Brain microvascular endothelial cell (primary cell): ENCODE measurements at regions not wholly inside any gene's neighbourhood (a gene's known extent, or its start where the extent isn't known, plus 50 kb on each side); places are given as distances from the start of the nearest gene placed in this dataset.

Experiments
- DNase-seq: peaks from one replicate; pipeline ENCODE4 v3.0.0-alpha.2; 2020
- H3K27ac ChIP-seq: fragments of 250-450 bp; sonication (Bioruptor Pico); 2 replicates; pipeline ENCODE4 v1.5.1; 2020; ENCODE audit warnings: mild to moderate bottlenecking, moderate library complexity
- H3K27me3 ChIP-seq: fragments of 250-450 bp; sonication (Bioruptor Pico); replicated peaks from 2 replicates; pipeline ENCODE4 v1.5.1; 2020; ENCODE audit warnings: mild to moderate bottlenecking
- H3K36me3 ChIP-seq: fragments of 250-450 bp; sonication (Bioruptor Pico); replicated peaks from 2 replicates; pipeline ENCODE4 v1.5.1; 2020; ENCODE audit warnings: mild to moderate bottlenecking
- H3K4me3 ChIP-seq: 2 replicates; pipeline ENCODE4 v1.5.1; 2011; ENCODE audit warnings: low read depth, mild to moderate bottlenecking, control low read depth, low read length, moderate library complexity
- in situ Hi-C: cut with HindIII; loops from 2 replicates; pipeline ENCODE4 v1.10.0; 2017; ENCODE audit warnings: low sequenced_read_pairs, low pct_ligation_motif_present
- TF ChIP-seq, protein P1 (sequence below): IDR thresholded peaks from 2 replicates; pipeline ENCODE4 v1.5.1; 2011; ENCODE audit warnings: low read depth, mild to moderate bottlenecking, moderate library complexity, low read length, control low read depth, inconsistent platforms; ENCODE audit errors: missing control alignments

DNA sequence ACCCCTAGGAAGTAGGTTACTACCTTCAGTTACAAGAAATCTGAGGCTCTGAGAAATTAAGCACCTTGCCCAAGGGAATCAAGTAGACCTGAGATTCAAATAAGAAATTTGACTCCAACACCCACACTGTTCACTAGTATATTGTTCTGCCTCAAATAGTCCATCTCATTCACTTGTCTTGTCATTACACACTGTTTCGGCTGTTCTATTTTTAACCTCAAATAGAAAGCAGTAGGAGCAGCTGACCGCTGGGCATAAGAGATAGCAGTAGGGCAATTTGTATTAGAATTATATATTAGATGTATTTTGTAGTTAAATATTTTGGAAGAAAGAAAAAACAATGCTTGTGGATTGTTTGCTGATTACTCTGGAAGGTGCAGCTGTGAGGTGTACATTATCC lies 185.1 kb downstream of the INHBA start:
- in situ Hi-C loops = no loop called here
- Histone ChIP-seq H3K27me3 (no peaks in the 10 kb centered on the region), H3K36me3 (no peaks in the 10 kb centered on the region), H3K4me3 (no peak overlapping the region), H3K27ac (no peak overlapping the region)
- DNase-seq = no peak
- TF ChIP-seq, protein P1, sequence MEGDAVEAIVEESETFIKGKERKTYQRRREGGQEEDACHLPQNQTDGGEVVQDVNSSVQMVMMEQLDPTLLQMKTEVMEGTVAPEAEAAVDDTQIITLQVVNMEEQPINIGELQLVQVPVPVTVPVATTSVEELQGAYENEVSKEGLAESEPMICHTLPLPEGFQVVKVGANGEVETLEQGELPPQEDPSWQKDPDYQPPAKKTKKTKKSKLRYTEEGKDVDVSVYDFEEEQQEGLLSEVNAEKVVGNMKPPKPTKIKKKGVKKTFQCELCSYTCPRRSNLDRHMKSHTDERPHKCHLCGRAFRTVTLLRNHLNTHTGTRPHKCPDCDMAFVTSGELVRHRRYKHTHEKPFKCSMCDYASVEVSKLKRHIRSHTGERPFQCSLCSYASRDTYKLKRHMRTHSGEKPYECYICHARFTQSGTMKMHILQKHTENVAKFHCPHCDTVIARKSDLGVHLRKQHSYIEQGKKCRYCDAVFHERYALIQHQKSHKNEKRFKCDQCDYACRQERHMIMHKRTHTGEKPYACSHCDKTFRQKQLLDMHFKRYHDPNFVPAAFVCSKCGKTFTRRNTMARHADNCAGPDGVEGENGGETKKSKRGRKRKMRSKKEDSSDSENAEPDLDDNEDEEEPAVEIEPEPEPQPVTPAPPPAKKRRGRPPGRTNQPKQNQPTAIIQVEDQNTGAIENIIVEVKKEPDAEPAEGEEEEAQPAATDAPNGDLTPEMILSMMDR = no peak

DNA sequence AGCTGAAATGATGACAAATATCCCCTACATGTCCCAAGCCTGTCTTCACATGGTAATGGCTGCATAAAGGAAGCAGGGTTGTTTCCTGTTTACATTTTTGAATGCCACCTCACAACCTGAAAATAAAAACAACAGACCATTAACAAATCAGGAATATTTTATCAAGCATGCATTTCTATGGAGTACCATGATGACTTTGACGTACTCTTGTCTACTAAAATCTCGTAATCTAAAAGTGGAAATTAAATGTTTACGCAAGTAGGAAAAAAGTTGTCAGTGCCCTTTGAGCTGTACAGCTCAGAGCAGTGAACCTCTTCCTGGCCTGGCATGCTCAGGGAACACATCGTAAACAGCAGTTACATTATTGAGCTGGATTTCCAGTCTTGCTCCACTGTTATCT lies 194.1 kb downstream of the INHBA start:
- no peak overlapping the region for H3K4me3 ChIP-seq
- H3K27ac ChIP-seq = no peak overlapping the region
- in situ Hi-C loops = no loop called here
- H3K36me3 ChIP-seq = no peaks in the 10 kb centered on the region
- no peaks in the 10 kb centered on the region for H3K27me3 ChIP-seq
- TF ChIP-seq, protein P1 = no peak
- DNase-seq = no peak

DNA sequence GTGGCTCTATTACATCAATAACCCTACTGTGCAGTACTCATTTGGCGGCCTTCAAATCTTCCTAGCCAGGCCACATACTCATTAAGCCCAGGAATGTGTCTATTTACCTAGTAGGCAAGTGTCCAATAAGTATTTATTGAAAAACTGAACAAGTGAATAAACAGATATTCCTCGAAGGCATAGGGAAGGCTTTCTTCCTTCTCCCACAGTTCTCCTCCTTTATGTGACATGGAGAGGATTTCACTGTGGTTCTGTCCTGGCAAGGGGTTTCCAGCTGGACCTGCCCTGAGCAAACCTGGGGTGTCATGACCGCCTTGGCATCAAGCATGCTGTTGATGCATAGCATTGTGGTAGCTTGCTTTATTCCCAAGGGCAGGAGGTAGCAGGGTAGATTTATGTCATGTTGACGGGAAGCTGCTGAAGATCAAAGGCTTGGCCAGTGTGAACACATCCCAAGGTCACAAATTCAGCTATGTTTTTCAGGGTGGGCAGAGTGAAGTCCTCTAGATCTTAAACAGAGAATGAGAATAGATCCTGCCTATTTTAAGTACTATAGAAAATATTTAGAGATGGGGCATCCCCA lies 195.1 kb downstream of the INHBA start:
- no peak overlapping the region for H3K4me3 ChIP-seq
- no peaks in the 10 kb centered on the region for H3K36me3 ChIP-seq
- no peak overlapping the region for H3K27ac ChIP-seq
- no peaks in the 10 kb centered on the region for H3K27me3 ChIP-seq
- TF ChIP-seq, protein P1 = no peak
- no peak for DNase-seq
- in situ Hi-C loops = no loop called here

DNA sequence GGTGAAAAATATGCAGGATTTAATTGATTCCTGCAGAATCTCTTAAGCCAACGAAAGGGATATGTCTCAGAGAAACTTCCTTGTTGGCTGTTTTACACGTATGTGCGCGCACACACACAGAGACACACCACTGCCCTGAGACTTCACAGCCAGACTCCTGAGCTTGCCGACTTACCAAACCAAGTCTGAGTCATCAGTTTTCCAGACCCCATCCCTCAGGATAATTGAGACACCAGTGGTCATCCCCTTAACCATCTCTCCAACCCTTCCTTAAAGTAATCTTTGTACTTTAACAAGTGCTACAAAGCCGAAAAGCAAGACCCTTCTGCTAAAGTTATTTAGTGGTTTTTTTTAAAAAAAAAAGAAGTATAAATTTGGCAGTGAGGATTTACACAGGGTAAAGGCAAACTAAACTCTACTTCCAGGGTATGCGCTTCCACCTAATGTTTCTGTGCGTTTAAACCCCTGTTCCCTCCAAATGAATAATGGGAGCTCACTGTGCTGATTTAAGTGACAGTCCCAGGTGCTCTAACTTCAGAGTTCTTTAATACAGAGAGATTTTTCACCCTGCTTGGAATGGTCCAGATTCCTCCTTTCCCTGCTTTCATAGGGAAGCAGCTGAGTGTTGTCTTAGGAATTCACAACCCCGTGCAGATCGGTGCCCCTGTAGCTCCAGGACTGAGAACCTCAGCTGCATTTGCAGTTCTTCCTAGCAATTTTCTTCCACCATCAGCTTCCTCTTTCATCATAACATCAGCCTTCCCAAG lies 198.5 kb downstream of the INHBA start:
- Histone ChIP-seq H3K36me3 (no peaks in the 10 kb centered on the region), H3K27ac (no peak overlapping the region), H3K4me3 (no peak overlapping the region), H3K27me3 (no peaks in the 10 kb centered on the region)
- TF ChIP-seq, protein P1 = no peak
- no peak for DNase-seq
- in situ Hi-C loops = no loop called here

DNA sequence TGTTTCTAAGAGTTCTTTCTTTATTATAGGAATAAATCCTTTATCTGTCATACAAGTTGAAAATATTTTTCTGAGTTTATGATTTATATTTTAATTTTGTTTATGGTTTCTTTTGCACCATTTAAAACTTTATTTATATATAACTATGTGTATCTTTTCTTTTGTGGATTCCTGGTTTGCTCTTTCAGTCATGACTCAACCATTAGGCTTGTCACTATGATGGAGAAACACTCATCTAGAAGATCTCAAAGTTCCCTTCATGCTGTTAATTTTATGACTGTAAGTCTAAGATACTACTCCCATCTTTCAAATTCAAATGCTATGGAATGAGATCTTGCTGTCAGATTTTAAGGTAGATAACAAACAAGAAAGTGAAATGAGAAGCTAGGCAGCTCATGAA lies 199.5 kb downstream of the INHBA start:
- DNase-seq = no peak
- Histone ChIP-seq H3K36me3 (no peaks in the 10 kb centered on the region), H3K4me3 (no peak overlapping the region), H3K27ac (no peak overlapping the region), H3K27me3 (no peaks in the 10 kb centered on the region)
- TF ChIP-seq, protein P1 = no peak
- in situ Hi-C loops = no loop called here
